Frontal cortex (tissue), 3 donors: ENCODE measurements at regions not wholly inside any gene's neighbourhood (a gene's known extent, or its start where the extent isn't known, plus 50 kb on each side); places are given as distances from the start of the nearest gene placed in this dataset.

Source experiments
- DNase-seq, 2 donors: peaks; one replicate each; pipeline ENCODE4 v3.0.0; 2012; ENCODE audit warnings: low spot score in 2 of 2
- FAIRE-seq: peaks from 2 replicates; lab custom pipeline; 2012; peaks lifted over from hg19 to GRCh38; lab: Jason Lieb, UNC
- donor health status: control.
- donor health status: control.
- donor health status: control.

DNA sequence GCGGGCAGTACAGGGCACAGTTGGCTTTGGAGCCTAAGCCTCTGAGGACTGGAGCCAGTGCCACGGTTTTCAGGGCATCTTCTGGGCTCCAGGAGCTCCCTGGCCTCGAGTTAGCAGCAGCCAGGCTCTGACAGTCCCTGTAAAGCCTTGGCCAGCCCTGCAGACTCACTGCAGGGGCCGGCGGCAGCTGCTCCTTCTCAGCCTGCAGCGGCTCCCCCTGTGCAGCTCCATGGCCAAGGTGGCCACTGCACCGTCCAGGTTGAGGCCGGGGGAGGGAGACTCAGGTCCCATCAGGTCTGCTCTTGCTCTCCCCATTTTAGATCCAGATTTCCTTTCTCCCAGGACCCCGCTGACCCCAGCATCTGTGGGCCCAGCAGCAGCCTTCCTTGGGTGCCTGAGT is 1461.1 kb downstream of the BRD1 start:
- DNase-seq: no peak
- FAIRE-seq: no peak

DNA sequence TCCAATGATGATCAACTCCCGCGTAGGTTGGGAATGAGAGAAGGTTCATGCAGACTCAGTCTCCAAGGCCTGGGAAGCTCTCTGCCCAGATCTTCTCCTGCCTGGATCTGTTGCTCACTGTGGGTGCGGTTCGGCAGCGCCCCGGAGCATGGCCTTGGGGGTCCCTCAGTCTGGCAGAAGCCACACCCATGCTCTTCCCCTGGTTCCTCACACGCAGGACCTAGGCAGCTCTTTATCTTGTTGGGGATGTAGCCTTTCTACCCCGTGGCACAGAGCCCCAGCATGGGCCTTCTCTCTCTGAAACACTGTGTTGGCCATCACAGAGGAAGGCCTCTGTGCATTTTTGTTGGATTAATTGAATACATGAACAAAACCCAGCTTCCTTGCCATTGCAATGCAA is 1461.6 kb downstream of the BRD1 start:
- FAIRE-seq (no peak), DNase-seq (no peak)

DNA sequence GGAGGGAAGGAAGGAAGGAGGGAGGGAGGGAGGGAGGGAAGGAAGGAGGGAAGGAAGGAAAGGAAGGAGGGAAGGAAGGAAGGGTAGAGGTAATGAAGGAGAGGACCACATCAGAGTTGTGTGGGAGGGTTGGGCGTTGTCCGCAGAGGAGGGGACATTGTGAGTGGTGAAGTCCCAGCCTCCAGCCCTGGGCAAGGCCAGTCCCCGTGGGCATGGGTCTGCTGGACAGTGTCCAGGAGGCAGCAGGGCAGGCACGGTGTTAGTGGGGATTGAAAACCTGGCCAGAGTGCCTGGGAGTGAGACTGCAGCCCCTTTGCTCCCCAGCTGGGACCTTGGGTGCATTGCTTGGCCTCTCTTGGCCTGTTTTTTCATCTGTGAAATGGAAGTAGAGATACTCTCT is 1462.3 kb downstream of the BRD1 start:
- FAIRE-seq (no peak), DNase-seq (no peak)

DNA sequence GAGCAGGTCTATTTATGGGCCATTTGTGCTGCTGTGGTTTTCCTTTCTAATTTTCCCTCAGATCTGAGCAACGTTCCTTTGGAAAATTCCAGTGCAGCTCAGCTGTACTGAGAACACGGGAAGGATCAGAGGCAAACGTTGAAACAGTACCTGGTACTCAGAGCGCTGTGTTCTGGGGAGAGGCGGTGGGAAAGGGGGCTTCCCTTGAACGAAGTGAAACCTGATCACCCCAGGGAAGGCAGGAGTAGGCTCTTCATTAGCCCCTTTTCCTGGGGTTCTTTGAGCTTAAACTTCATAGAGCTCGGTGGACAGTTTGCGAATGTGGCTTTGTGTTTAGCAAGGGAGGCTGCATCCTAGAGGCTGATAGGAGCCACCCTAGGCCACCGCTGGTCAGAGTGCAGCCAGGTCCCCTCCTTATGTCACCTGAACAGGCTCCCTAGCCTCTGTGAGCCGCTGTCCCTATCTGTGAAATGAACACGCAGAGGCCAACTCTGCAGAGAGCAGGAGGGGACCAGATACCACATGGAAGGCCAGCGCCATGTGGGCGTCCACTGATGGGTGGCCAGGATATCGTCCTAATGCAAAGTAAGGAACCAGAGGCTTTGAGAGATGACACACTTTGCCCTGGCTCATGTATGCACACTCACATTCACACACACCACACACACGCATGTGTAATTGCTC is 1464.8 kb downstream of the BRD1 start:
- DNase-seq (no peak), FAIRE-seq (no peak)

DNA sequence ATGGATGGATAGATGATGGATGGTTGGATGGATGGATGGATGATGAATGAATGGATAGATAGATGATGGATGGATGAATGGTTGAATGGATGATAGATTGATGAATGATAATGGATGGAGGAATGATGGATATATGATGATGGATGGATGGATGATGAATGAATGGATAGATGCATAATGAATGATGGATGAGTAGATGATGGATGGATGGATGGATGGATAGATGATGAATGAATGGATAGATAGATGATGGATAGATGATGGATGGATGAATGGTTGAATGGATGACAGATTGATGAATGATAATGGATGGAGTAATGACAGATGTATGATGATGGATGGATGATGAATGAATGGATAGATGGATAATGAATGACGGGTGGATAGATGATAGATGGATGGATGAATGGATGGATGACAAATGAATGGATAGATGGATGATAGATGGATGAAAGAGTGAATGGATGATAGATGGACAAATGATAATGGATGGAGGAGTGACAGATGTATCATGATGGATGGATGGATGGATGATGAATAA is 1466.5 kb downstream of the BRD1 start:
- FAIRE-seq (no peak), DNase-seq (no peak)

DNA sequence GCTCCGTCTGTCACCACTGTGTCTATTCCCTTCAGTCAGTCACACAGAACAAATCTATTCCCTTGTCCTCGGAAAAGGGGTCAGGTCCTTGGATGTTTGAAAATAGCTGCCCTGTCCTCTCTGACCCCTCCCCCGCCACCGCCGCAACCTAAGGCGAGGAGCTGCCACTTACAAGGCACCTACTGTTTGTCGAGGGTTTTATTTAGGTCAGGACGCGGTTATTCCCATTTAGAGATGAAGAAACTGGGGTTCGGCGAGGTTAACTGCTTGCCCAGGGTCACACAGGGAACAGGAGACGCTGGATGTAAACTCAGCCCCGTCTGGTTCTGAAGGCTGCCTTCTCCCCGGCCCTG is 1468.1 kb downstream of the BRD1 start:
- FAIRE-seq (no peak), DNase-seq (no peak)

DNA sequence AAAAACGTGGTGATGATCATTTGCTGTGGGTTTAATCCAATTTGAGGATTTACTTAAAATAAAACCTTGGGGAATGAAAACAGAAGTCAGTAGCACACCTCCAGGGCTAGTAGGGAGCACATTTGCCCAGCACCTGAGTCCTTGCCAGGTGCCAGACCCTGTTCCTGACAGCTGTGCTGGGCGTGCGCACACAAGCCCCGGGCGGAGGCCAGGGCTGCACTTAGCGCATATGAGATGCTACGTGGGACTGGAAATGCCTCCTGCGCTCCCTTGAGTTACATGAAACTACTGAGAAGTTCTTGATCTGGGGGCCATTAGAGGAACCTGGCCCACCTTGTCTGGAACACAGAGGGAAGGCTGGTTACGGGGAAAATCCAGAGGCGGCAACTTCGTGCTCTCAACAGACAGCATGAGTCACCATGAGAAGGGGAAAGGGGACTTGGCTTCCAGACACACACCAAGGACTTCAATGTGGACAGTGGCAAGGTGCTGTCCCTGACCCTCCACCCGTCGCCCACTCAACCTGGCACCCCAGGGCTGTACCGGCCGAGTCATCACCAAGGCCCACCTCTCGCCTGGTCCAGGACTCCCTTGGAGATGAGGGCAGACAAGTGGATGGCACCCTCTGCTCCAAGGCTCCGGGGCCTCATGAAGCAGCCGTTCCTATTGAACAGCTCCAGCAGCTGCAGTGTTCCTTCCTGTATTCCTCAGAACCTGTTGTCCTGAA is 1468.6 kb downstream of the BRD1 start:
- DNase-seq (no peak), FAIRE-seq (no peak)

DNA sequence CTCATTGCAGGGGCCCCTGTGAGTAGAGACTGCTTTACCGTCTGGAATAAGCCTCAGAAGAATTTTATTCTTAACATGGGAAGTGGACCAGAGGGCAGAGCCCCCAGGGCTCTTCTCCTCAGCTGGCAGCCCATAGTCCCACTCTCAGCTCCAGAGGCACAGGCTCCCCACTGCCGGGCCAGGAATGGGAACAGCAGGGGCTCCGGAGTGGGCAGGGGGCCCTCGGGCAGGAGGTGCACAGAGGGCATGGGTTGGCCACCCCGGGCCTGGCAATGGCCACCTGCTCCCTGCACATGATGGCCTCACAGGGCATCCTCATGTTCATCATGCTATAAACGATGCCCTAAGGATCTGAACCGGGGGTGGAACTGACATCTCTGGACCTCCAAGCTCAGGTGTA is 1469.7 kb downstream of the BRD1 start:
- no peak for DNase-seq
- no peak for FAIRE-seq

DNA sequence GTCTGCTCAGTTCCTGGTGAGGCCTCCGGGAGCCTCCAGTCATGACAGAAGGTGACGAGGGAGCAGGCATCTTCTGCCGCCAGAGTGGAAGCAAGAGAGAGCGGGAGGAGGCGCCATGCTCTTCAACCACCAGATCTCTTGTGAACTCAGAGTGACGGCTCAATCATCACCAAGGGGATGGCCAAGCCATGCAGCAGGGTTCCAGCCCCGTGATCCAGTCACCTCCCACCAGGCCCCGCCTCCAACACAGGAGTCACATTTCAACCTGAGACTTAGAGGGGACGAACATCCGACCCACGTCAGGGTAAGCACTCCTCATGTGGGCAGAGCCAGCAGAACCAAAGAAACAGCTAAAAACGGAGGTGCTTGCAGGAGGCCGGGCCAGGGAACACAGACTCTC is 1470.5 kb downstream of the BRD1 start:
- FAIRE-seq: no peak
- no peak for DNase-seq

DNA sequence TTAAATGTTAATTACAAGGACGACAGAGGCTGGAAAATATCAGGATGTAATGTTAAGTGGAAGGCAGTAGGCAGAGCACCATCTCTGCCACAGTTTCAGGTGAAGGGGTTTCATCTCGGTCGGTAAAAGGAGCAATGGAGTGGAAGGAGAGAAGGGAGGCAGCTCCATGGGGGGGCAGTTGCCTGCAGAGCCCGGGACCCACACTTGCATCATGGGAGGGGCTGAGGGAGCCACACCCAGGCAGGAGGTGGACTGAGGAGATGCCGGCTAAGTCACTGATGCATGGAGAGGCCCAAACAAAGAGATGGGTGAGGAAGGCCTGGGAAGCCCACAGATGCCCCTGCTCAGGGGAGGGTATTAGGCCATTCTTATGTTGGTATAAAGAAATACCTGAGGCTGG is 1470.9 kb downstream of the BRD1 start:
- no peak for FAIRE-seq
- DNase-seq: no peak

DNA sequence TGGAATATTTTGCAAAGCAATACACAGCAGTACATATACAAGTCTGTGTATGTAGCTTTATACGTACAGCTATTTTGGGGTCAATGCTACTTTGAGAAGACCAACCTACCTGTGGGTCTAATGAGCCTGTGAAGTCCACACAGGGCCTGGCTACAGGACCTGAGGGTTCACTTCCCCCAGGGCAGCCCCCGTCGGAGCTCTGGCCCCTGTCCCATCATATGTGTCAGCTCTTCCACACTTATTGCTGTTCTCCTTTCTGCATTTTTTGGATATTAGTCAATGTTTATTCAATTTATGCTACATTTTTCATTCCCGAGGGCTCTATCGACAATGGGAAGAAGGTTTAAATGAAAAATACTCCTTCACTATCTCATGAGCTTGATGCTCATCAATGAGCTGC is 1473.6 kb downstream of the BRD1 start:
- FAIRE-seq: no peak
- no peak for DNase-seq

DNA sequence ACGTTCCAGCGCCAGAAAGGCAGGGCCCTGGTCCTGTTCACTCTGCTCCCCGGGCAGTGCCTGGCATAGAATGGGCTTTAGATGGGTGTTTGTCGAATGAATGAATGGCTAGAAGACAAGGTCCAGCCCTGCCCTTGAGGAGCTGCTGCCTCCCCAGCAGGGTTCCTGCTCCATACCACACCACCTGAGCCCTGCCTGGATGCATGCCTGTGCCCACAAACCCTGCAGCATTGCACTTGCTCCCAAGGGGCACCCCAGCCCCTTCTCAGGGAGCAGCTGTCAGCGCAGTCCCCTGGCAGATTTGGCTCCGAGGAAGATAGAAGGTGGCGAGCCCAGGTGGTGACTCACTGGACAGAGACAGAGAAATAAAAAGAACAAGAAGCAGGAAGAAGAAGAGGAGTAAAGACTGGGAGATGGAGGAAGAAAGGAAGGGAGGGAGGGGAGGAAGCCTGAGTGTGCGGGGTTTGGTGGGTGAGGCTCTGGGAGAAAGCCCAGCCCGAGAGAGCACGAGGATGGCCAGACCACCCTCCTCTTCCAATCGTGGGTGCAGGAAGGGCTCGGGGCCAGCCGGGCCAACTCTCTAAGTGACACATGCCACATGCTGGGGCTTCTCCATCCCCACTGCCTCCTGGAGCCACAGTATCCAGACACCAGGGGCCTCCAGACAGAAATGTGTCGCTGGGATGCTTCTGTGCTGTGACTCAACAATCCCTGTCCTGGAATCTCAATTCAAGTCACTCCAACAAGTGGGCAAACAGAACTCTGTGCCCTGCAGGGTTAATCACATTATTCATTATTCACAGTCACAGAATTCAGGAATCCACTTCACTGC is 1474.3 kb downstream of the BRD1 start:
- DNase-seq (no peak), FAIRE-seq (no peak)

DNA sequence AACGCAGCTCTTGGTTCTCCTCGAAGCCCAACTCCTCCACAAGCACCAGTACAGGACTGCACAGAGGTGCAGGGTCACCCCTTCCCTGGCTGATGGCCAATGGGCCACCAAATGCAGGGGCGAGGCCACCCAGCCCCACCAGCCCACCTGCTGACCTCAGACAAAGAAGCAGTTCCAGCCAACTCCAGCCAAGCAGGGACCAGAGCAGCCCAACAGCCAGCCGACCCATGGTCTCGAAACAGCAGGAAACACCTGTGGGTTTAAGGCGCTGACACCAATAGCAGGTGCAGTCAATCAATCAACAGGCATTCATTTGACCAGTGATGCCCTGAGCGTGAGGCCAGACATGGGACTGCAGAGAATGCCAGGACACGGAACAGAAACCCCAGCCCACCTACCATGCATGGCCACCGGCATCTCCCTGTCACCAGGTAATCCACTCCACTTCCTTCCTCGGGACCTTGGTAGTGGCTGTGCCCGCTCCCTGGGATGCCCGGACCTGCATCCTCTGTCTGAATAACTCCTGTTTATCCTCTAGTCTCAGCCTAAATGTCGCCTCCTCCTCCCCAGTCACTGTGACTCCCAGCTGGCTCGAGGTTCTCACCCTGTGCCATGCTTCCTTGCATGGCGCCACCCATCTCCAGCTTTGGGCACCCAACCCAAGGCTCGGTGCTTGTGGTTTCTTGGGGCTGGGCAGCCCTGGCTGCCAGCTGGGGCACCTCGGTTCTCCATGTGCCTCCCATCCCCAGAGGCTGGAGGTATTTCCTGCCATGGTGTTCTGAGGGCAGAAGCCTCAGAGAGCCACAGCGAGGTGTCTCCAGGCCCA is 1475.4 kb downstream of the BRD1 start:
- DNase-seq: no peak
- FAIRE-seq: no peak

DNA sequence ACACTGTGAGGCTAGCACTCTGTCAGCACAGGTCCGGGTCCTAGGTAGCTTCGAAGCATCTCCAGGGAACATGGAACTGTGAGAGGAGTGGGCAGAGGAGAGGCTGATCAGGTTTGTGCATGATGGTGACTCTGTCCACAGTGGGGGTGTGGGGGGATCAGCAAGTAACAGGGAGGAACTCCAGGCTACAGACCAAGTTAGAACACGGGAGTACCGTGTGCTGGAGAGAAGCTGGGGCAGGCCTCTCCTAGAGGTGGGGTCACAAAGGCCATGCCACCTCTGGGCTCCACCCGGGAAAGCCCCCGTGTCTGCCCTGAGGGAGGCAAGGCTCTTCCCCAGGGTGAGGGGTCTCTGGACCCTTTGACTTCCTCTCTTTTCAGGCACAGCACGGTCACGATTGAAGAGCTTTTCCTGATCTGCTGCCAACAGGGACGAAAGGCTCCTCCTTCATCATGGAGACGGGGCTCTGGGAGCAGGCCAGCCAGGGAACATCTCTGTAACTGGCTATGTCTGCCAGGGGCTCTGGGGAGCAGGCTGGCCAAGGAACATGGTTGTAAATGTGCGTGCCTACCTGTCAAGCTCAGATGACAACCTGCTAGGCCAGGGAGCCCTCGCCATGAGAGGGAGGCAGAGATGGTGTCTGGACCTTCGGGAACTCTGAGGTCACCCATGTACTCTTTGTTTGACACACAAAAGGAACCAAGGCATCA is 1476.1 kb downstream of the BRD1 start:
- DNase-seq (no peak), FAIRE-seq (no peak)

DNA sequence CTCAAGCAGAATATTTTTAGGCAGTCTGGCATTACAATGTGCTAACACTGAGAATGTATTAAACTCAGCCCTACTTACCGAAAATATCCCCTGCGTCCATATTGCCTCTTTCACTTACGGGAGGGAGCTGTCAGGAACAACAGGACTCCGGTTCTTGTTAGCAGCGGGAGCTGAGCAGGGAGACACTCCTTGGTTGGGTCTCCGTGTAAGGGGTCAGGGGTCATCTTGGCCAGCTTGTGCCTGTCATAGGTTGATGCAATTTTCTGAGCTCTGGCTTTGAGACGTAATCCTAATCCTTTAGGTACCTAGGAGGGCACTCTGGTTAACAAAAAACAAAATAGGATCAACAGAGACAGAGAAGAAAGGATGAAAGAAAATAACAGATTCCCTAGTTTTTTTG is 1477.2 kb downstream of the BRD1 start:
- FAIRE-seq (no peak), DNase-seq (no peak)

DNA sequence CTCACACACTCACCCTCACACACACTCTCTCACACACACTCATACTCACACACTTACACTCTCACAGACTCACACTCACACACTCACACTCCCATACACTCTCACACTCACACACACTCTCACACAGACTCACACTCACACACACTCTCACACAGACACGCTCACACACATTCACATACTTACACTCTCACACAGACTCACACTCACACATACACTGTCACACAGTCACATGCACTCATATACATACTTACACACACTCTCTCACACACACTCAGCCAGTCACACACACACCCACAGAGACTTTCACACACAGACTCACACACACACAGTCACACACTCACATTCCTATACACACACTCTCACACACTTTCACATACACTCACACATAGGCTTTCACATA is 1478.8 kb downstream of the BRD1 start:
- no peak for DNase-seq
- no peak for FAIRE-seq

DNA sequence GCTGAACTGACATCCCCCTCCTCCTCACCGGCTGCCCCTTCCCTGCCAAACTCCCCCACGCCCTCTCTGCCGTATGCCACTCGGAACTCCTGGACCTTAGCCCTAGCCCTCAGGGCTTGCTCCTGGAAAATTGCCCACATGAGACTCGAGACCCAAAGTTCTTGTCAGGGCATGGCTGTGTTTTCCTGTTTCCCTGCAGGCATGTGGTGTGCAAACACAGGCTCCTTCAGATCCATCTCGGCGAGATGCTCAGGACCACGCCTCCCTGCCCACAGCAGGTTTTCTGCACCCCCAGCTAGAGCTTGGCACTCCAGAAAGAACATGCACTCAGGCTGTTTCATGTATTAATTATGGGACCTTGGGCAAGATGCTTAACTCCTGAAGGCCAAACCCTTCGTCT is 1480.4 kb downstream of the BRD1 start:
- no peak for FAIRE-seq
- DNase-seq: no peak

DNA sequence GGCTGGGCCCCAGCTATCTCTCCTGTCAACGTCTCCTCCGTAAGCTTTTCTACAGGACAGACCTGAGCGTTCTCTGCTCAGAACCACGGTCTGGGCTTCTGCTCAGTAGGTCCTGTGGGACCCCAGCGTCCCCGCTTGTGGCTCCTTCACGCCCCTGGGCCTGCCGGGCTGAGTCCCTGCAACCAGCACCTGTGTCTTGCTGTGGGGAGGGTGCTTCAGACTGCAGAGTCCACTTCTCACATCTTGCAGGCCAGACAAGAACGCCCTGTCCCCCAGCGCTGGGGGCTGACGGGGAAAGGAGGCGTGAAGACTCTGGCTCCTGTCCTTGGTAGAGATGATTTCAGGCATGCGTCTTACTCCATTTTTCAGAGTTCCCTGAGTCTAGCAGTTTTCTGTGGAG is 1480.8 kb downstream of the BRD1 start:
- FAIRE-seq (no peak), DNase-seq (no peak)

DNA sequence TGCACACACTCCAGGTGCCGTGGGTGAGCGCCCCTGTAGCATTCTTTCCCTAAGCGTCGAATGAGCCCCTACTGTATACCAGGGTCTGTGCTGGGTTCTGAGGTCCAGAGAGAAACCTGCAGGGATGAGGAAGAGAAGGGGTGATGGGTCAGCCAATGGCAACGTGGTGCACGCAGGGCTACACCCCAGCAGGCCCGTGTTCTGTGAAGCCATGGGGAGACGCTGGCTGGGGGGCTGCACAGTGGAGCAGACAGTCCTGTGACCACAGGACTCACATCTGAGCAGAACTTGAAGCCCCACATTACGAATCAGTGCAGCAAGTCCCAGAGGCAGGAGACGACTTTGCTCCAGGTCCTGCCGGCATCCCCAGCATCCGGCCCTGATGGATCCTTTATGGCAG is 1481.4 kb downstream of the BRD1 start:
- FAIRE-seq (no peak), DNase-seq (no peak)
